ENCODE measurements at regions not wholly inside any gene's neighbourhood (a gene's known extent, or its start where the extent isn't known, plus 50 kb on each side); places are given as distances from the start of the nearest gene placed in this dataset.

GRCh38 chr7:98534493-98534892 lies 82.6 kb upstream of the NPTX2 start:
- intact Hi-C loops (cut with DNase I, micrococcal nuclease), result no loop called here
- no peaks in the 10 kb centered on the region for H3K36me3 ChIP-seq (ENCODE audit: insufficient read depth, low read length)
- no peak overlapping the region for H3K27ac Mint-ChIP-seq
- POLR2A ChIA-PET, result no interaction called here
- H3K4me3 ChIP-seq (ENCODE audit: low read length), result no peak overlapping the region
- H3K27me3 ChIP-seq (ENCODE audit: control insufficient read depth in 1 of 2, insufficient read depth in 2 of 2, low read length in 2 of 2), result no peaks in the 10 kb centered on the region
- no peaks in the 10 kb centered on the region for H3K4me1 Mint-ChIP-seq (ENCODE audit: low read depth)
- TF ChIP-seq CTCF (IDR thresholded peaks at IDR 0.05), result no peak
- no peak overlapping the region for H3K4me3 Mint-ChIP-seq
- DNase-seq (no peak), ATAC-seq (ENCODE audit: poor library complexity) (no peak)
- H3K9me3 Mint-ChIP-seq, result peaks cover 10% of the 10 kb centered on the region
- CTCF ChIA-PET, result no interaction called here
- no peak overlapping the region for H3K27ac ChIP-seq (ENCODE audit: low read depth in 1 of 2, low read length in 2 of 2)
- H3K9me3 ChIP-seq (ENCODE audit: control insufficient read depth in 1 of 2, insufficient read depth in 1 of 2, low read length in 2 of 2), result peaks cover 0 to 40% of the 10 kb centered on the region in 2 experiments
- H3K4me1 ChIP-seq (ENCODE audit: insufficient read depth, low read length), result no peaks in the 10 kb centered on the region
- peaks cover 3% of the 10 kb centered on the region for H3K27me3 Mint-ChIP-seq
- H3K36me3 Mint-ChIP-seq (ENCODE audit: low read depth), result no peaks in the 10 kb centered on the region

GRCh38 chr7:98531717-98532116 lies 85.4 kb upstream of the NPTX2 start:
- H3K4me3 Mint-ChIP-seq, result no peak overlapping the region
- Histone ChIP-seq H3K4me3 (ENCODE audit: low read length) (no peak overlapping the region), H3K9me3 (ENCODE audit: control insufficient read depth in 1 of 2, insufficient read depth in 1 of 2, low read length in 2 of 2) (peaks cover 0 to 44% of the 10 kb centered on the region in 2 experiments), H3K36me3 (ENCODE audit: insufficient read depth, low read length) (no peaks in the 10 kb centered on the region), H3K4me1 (ENCODE audit: insufficient read depth, low read length) (no peaks in the 10 kb centered on the region), H3K27me3 (ENCODE audit: control insufficient read depth in 1 of 2, insufficient read depth in 2 of 2, low read length in 2 of 2) (no peaks in the 10 kb centered on the region), H3K27ac (ENCODE audit: low read depth in 1 of 2, low read length in 2 of 2) (no peak overlapping the region)
- intact Hi-C loops (cut with DNase I, micrococcal nuclease), result no loop called here
- peaks cover under 1% of the 10 kb centered on the region for H3K27me3 Mint-ChIP-seq
- ATAC-seq (ENCODE audit: poor library complexity) (no peak), DNase-seq (no peak)
- H3K36me3 Mint-ChIP-seq (ENCODE audit: low read depth), result no peaks in the 10 kb centered on the region
- no peaks in the 10 kb centered on the region for H3K4me1 Mint-ChIP-seq (ENCODE audit: low read depth)
- peaks cover 10% of the 10 kb centered on the region for H3K9me3 Mint-ChIP-seq
- CTCF ChIA-PET, result no interaction called here
- no peak overlapping the region for H3K27ac Mint-ChIP-seq
- TF ChIP-seq CTCF (IDR thresholded peaks at IDR 0.05), result no peak
- POLR2A ChIA-PET, result no interaction called here

DNA sequence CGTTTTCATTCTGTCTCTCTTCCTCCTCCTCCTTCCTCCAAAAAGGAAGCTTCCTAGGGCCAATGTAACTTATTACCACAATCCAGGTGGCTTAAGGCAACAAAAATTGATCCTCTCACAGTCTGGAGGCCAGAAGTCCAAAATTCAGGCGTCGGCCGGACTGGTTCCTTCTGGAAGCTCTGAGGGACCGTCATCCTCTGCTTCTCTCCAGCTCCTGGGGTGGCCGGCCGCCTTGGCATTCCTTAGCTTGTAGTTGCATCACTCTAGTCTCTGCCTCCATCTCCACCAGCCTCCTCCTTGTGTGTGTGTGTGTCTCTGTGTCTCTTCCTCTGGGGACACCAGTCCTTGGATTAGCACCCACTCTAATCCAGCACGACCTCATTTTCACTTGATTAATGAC lies 89.0 kb upstream of the NPTX2 start:
- POLR2A ChIA-PET, result no interaction called here
- Histone ChIP-seq H3K27me3 (ENCODE audit: control insufficient read depth in 1 of 2, insufficient read depth in 2 of 2, low read length in 2 of 2) (no peaks in the 10 kb centered on the region), H3K4me1 (ENCODE audit: insufficient read depth, low read length) (no peaks in the 10 kb centered on the region), H3K36me3 (ENCODE audit: insufficient read depth, low read length) (no peaks in the 10 kb centered on the region), H3K4me3 (ENCODE audit: low read length) (no peak overlapping the region), H3K27ac (ENCODE audit: low read depth in 1 of 2, low read length in 2 of 2) (no peak overlapping the region), H3K9me3 (ENCODE audit: control insufficient read depth in 1 of 2, insufficient read depth in 1 of 2, low read length in 2 of 2) (peaks cover 0 to 45% of the 10 kb centered on the region in 2 experiments)
- ATAC-seq (ENCODE audit: poor library complexity) (no peak), DNase-seq (no peak)
- Mint-ChIP-seq H3K9me3 (peaks cover 4% of the 10 kb centered on the region), H3K4me1 (ENCODE audit: low read depth) (no peaks in the 10 kb centered on the region), H3K4me3 (no peak overlapping the region), H3K27me3 (no peaks in the 10 kb centered on the region), H3K36me3 (ENCODE audit: low read depth) (no peaks in the 10 kb centered on the region), H3K27ac (no peak overlapping the region)
- CTCF ChIA-PET, result no interaction called here
- no peak for TF ChIP-seq CTCF (IDR thresholded peaks at IDR 0.05)
- intact Hi-C loops (cut with DNase I, micrococcal nuclease), result no loop called here
